GM23338 (cell line): ENCODE measurements at regions not wholly inside any gene's neighbourhood (a gene's known extent, or its start where the extent isn't known, plus 50 kb on each side); places are given as distances from the start of the nearest gene placed in this dataset.

ENCODE experiments used
- ATAC-seq: fragments of 200-7000 bp; cut with Tn5 transposase; 3 replicates; pipeline ENCODE4 v1.9.1; 2020
- DNase-seq: peaks from one replicate; pipeline ENCODE4 v3.0.0-alpha.2; 2015; ENCODE audit warnings: low spot score
- H2AFZ ChIP-seq: fragments of 200-600 bp; sonication (generic); 2 replicates; pipeline ENCODE4 v1.8.0; 2016; ENCODE audit warnings: antibody characterized with exemption, mild to moderate bottlenecking, moderate library complexity
- H3F3A ChIP-seq: fragments of 200-600 bp; sonication (generic); replicated peaks from 2 replicates; pipeline ENCODE4 v1.8.0; 2017; ENCODE audit warnings: antibody characterized with exemption, mixed run types, low read depth
- H3K27ac ChIP-seq: fragments of 200-600 bp; sonication (generic); 2 replicates; pipeline ENCODE4 v1.6.1; 2016; ENCODE audit warnings: low read depth
- H3K27me3 ChIP-seq: fragments of 200-600 bp; sonication (generic); 2 replicates; pipeline ENCODE4 v1.8.0; 2016; ENCODE audit warnings: mild to moderate bottlenecking, mixed run types, moderate library complexity; ENCODE audit not compliant: insufficient read depth
- H3K36me3 ChIP-seq: fragments of 200-600 bp; sonication (generic); 2 replicates; pipeline ENCODE4 v1.8.0; 2016; ENCODE audit warnings: mild to moderate bottlenecking; ENCODE audit not compliant: insufficient read depth
- H3K4me1 ChIP-seq: fragments of 200-600 bp; sonication (generic); 2 replicates; pipeline ENCODE4 v1.8.0; 2016; ENCODE audit warnings: mild to moderate bottlenecking, moderate library complexity; ENCODE audit not compliant: insufficient read depth
- H3K4me2 ChIP-seq: fragments of 200-600 bp; sonication (generic); 2 replicates; pipeline ENCODE4 v1.7.1; 2017; ENCODE audit warnings: mixed run types
- H3K4me3 ChIP-seq: fragments of 200-600 bp; sonication (generic); 2 replicates; pipeline ENCODE4 v1.6.1; 2016; ENCODE audit warnings: mixed run types
- H3K79me2 ChIP-seq: fragments of 200-600 bp; sonication (generic); replicated peaks from 2 replicates; pipeline ENCODE4 v1.8.0; 2017; ENCODE audit warnings: mild to moderate bottlenecking; ENCODE audit not compliant: insufficient read depth
- H3K9me2 ChIP-seq: fragments of 200-600 bp; sonication (generic); 2 replicates; pipeline ENCODE4 v1.8.0; 2017; ENCODE audit not compliant: insufficient read depth
- H4K20me1 ChIP-seq: fragments of 200-600 bp; sonication (generic); replicated peaks from 2 replicates; pipeline ENCODE4 v1.8.0; 2017; ENCODE audit warnings: mild to moderate bottlenecking; ENCODE audit not compliant: insufficient read depth
- H3K27ac Mint-ChIP-seq: 2 replicates; pipeline ENCODE4 v1.8.0; 2020; ENCODE audit warnings: inconsistent platforms, mild to moderate bottlenecking, moderate library complexity, mixed read lengths
- H3K27me3 Mint-ChIP-seq: 3 replicates; pipeline ENCODE4 v1.8.0; 2022; ENCODE audit warnings: low read depth, mild to moderate bottlenecking, moderate library complexity, mixed read lengths, inconsistent platforms; ENCODE audit not compliant: insufficient read depth, poor library complexity
- H3K36me3 Mint-ChIP-seq: 3 replicates; pipeline ENCODE4 v1.8.0; 2021; ENCODE audit warnings: low read depth, mild to moderate bottlenecking, inconsistent platforms, moderate library complexity, mixed read lengths
- H3K4me1 Mint-ChIP-seq: 3 replicates; pipeline ENCODE4 v1.8.0; 2020; ENCODE audit warnings: mild to moderate bottlenecking, inconsistent platforms, mixed read lengths
- H3K4me3 Mint-ChIP-seq: 3 replicates; pipeline ENCODE4 v1.8.0; 2021; ENCODE audit warnings: moderate library complexity, mild to moderate bottlenecking, inconsistent platforms, mixed read lengths
- H3K9me3 Mint-ChIP-seq: 3 replicates; pipeline ENCODE4 v1.8.0; 2020; ENCODE audit warnings: moderate library complexity, mild to moderate bottlenecking, inconsistent platforms, mixed read lengths
- CREB1 ChIP-seq: fragments of 250-450 bp; sonication (Bioruptor Pico); IDR thresholded peaks from 2 replicates; pipeline ENCODE4 v1.5.0; 2020; ENCODE audit warnings: low read depth, mild to moderate bottlenecking, moderate library complexity
- EZH2 ChIP-seq: fragments of 200-600 bp; sonication (generic); IDR thresholded peaks from one replicate; pipeline ENCODE4 v1.8.0; 2017; ENCODE audit warnings: antibody characterized with exemption, mild to moderate bottlenecking, low read depth; ENCODE audit not compliant: unreplicated experiment
- NANOG ChIP-seq: IDR thresholded peaks from 2 replicates; pipeline ENCODE4 v1.6.1; 2016; ENCODE audit warnings: antibody characterized with exemption, borderline replicate concordance
- POLR2AphosphoS5 ChIP-seq: IDR thresholded peaks from 2 replicates; pipeline ENCODE4 v1.6.1; 2016; ENCODE audit warnings: antibody characterized with exemption, low read depth
- STAT1 ChIP-seq: IDR thresholded peaks from one replicate; pipeline ENCODE4 v1.6.1; 2016; ENCODE audit warnings: antibody characterized with exemption; ENCODE audit not compliant: unreplicated experiment
- ZNF331 ChIP-seq: fragments of 250-450 bp; sonication (Bioruptor Pico); IDR thresholded peaks from 2 replicates; pipeline ENCODE4 v1.5.0; 2020; ENCODE audit warnings: low read depth, mild to moderate bottlenecking, moderate library complexity
- ZNF462 ChIP-seq: fragments of 250-450 bp; sonication (Bioruptor Pico); IDR thresholded peaks from 2 replicates; pipeline ENCODE4 v1.5.0; 2020; ENCODE audit warnings: mild to moderate bottlenecking, moderate library complexity

DNA sequence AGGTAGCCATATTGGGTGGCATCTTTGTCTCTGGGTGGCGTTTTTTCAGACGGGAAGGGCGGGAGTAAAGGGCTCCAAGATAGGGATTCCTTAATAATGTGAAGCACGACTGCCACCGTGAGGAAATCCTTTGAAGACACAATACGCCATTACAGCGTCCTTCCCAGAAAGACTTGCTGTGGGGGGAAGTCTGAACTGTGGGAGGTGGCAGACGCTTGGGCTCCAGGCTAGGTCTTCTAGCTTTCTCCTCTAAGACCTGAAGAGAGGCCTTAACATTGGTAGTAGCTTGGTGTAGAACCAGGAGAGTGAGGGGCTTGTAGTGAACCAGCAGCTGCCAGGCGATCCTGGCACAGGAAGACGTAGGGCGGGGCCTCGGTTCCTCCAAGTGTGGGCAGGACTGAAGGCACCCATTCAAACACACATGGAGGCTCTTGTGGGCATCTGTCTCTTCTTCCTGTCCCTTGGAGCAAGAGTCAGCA is 197.3 kb downstream of the OR13H1 start (continued):
- no peak for TF ChIP-seq ZNF462 (CRISPR knock-in tag)
- no peak for TF ChIP-seq CREB1 (CRISPR knock-in tag)
- TF ChIP-seq NANOG = no peak
- no peak for TF ChIP-seq POLR2AphosphoS5

- peaks cover 88% of the 10 kb centered on the region for H3K36me3 Mint-ChIP-seq
- H3K27me3 Mint-ChIP-seq = no peaks in the 10 kb centered on the region
- no peak overlapping the region for H3K4me3 Mint-ChIP-seq
- H3K4me2 ChIP-seq = no peak overlapping the region
- no peaks in the 10 kb centered on the region for H3K79me2 ChIP-seq
- no peaks in the 10 kb centered on the region for H3K4me1 ChIP-seq
- H3K4me1 Mint-ChIP-seq = no peaks in the 10 kb centered on the region
- H3K27ac Mint-ChIP-seq = no peak overlapping the region
- H3K9me2 ChIP-seq = no peaks in the 10 kb centered on the region
- H2AFZ ChIP-seq = no peak overlapping the region
- ATAC-seq (no peak), DNase-seq (no peak)
- H3K27me3 ChIP-seq = no peaks in the 10 kb centered on the region
- H4K20me1 ChIP-seq = no peaks in the 10 kb centered on the region
- peaks cover 16% of the 10 kb centered on the region for H3K36me3 ChIP-seq
- no peak overlapping the region for H3K4me3 ChIP-seq
- peaks cover 2% of the 10 kb centered on the region; the same call in 1 of the 3 replicates for H3K9me3 Mint-ChIP-seq
- no peak overlapping the region for H3K27ac ChIP-seq
- H3F3A ChIP-seq = no peaks in the 10 kb centered on the region
- TF ChIP-seq ZNF331 (CRISPR knock-in tag) (no peak), EZH2 (no peak), ZNF462 (CRISPR knock-in tag) (no peak), CREB1 (CRISPR knock-in tag) (no peak), STAT1 (no peak)
These were observed 202.1 kb downstream of the OR13H1 start for GRCh38 chrX:131745942-131746489.
